ENCODE measurements at regions not wholly inside any gene's neighbourhood (a gene's known extent, or its start where the extent isn't known, plus 50 kb on each side); places are given as distances from the start of the nearest gene placed in this dataset.
A peak's percentile ranks its signal among the peaks of the same experiment; 100 is the strongest.
"Not testable (repeated sequence)": the region's sequence is repeated elsewhere in the genome, so short reads cannot be mapped to it uniquely, and the experiment has no call there.

- no peak for DNase-seq (ENCODE audit: low read depth in 3 of 3)
Observed at GRCh38 chr9:88813638-88814209, 177.5 kb upstream of the S1PR3 start.

- no peak for DNase-seq (ENCODE audit: low read depth in 3 of 3)
Observed at GRCh38 chr9:88814577-88814976, 176.7 kb upstream of the S1PR3 start.

- DNase-seq (ENCODE audit: low read depth in 3 of 3): no peak
Observed at GRCh38 chr9:88816141-88816540, 175.1 kb upstream of the S1PR3 start.

- no peak for DNase-seq (ENCODE audit: low read depth in 3 of 3)
Observed at GRCh38 chr9:88816591-88816990, 174.7 kb upstream of the S1PR3 start.

GRCh38 chr9:88817628-88818027, 173.6 kb upstream of the S1PR3 start:
- DNase-seq (ENCODE audit: low read depth in 3 of 3): no peak

GRCh38 chr9:88818495-88819201, 172.6 kb upstream of the S1PR3 start:
- no peak for DNase-seq (ENCODE audit: low read depth in 3 of 3)

- DNase-seq (ENCODE audit: low read depth in 3 of 3): no peak
Observed at GRCh38 chr9:88819476-88819875, 171.8 kb upstream of the S1PR3 start.

- DNase-seq (ENCODE audit: low read depth in 3 of 3): no peak
Observed at GRCh38 chr9:88820055-88820454, 171.2 kb upstream of the S1PR3 start.

- DNase-seq (ENCODE audit: low read depth in 3 of 3): no peak
Observed at GRCh38 chr9:88821033-88821745, 170.1 kb upstream of the S1PR3 start.

GRCh38 chr9:88821746-88822106, 169.5 kb upstream of the S1PR3 start:
- DNase-seq (ENCODE audit: low read depth in 3 of 3): no peak

GRCh38 chr9:88824711-88825110, 166.6 kb upstream of the S1PR3 start:
- no peak for DNase-seq (ENCODE audit: low read depth in 3 of 3)

- DNase-seq (ENCODE audit: low read depth in 3 of 3): no peak
Observed at GRCh38 chr9:88826181-88826580, 165.1 kb upstream of the S1PR3 start.

- DNase-seq (ENCODE audit: low read depth in 3 of 3): no peak
Observed at GRCh38 chr9:88826771-88827181, 164.5 kb upstream of the S1PR3 start.

GRCh38 chr9:88828018-88828417, 163.2 kb upstream of the S1PR3 start:
- no peak for DNase-seq (ENCODE audit: low read depth in 3 of 3)

- DNase-seq (ENCODE audit: low read depth in 3 of 3): no peak
Observed at GRCh38 chr9:88828492-88828974, 162.7 kb upstream of the S1PR3 start.

- DNase-seq (ENCODE audit: low read depth in 3 of 3): peak in 1 of 3 experiments; percentile 23
Observed at GRCh38 chr9:88829276-88829675, 162.0 kb upstream of the S1PR3 start.

- no peak for DNase-seq (ENCODE audit: low read depth in 3 of 3)
Observed at GRCh38 chr9:88831713-88832407, 159.4 kb upstream of the S1PR3 start.

- no peak for DNase-seq (ENCODE audit: low read depth in 3 of 3)
Observed at GRCh38 chr9:88833946-88834345, 157.3 kb upstream of the S1PR3 start.

GRCh38 chr9:88835038-88835466, 156.2 kb upstream of the S1PR3 start:
- no peak for DNase-seq (ENCODE audit: low read depth in 3 of 3)

- DNase-seq (ENCODE audit: low read depth in 3 of 3): no peak
Observed at GRCh38 chr9:88835772-88836171, 155.5 kb upstream of the S1PR3 start.

GRCh38 chr9:88837731-88838130, 153.5 kb upstream of the S1PR3 start:
- DNase-seq (ENCODE audit: low read depth in 3 of 3): no peak

- not testable (repeated sequence) for DNase-seq (ENCODE audit: low read depth in 3 of 3)
Observed at GRCh38 chr9:88849878-88850277, 141.4 kb upstream of the S1PR3 start.

Data from stimulated activated CD4-positive, alpha-beta T cell treated with anti-CD3 and anti-CD28 coated beads, TNF-alpha, amount 100 ng/mL, for 24 hours (primary cell).